ENCODE measurements at regions not wholly inside any gene's neighbourhood (a gene's known extent, or its start where the extent isn't known, plus 50 kb on each side); places are given as distances from the start of the nearest gene placed in this dataset.

GRCh38 chr5:24289582-24290335, 355.0 kb downstream of the CDH10 start:
- no peak for TF ChIP-seq POLR2A (IDR thresholded peaks at IDR 0.05)
- TF ChIP-seq, protein P1, sequence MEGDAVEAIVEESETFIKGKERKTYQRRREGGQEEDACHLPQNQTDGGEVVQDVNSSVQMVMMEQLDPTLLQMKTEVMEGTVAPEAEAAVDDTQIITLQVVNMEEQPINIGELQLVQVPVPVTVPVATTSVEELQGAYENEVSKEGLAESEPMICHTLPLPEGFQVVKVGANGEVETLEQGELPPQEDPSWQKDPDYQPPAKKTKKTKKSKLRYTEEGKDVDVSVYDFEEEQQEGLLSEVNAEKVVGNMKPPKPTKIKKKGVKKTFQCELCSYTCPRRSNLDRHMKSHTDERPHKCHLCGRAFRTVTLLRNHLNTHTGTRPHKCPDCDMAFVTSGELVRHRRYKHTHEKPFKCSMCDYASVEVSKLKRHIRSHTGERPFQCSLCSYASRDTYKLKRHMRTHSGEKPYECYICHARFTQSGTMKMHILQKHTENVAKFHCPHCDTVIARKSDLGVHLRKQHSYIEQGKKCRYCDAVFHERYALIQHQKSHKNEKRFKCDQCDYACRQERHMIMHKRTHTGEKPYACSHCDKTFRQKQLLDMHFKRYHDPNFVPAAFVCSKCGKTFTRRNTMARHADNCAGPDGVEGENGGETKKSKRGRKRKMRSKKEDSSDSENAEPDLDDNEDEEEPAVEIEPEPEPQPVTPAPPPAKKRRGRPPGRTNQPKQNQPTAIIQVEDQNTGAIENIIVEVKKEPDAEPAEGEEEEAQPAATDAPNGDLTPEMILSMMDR (IDR thresholded peaks at IDR 0.05) = no peak

Measured in heart left ventricle (tissue), 13 donors.